Lower leg skin (tissue), 4 donors: ENCODE measurements at regions not wholly inside any gene's neighbourhood (a gene's known extent, or its start where the extent isn't known, plus 50 kb on each side); places are given as distances from the start of the nearest gene placed in this dataset.

Experiments
- DNase-seq, 2 donors: peaks; one replicate each; pipeline ENCODE4 v3.0.0-alpha.2; 2019; ENCODE audit warnings: low spot score in 2 of 2
- H3K4me3 ChIP-seq: fragments of 200-600 bp; sonication (generic); 2 replicates; pipeline ENCODE4 v1.5.1; 2017; ENCODE audit warnings: mild to moderate bottlenecking, low read depth; ENCODE audit not compliant: poor library complexity, severe bottlenecking
- CTCF ChIP-seq, 3 donors: fragments of 450-650 bp; IDR thresholded peaks; one replicate each; pipeline ENCODE4 v1.5.1; 2016; ENCODE audit warnings: antibody characterized with exemption in 3 of 3, mild to moderate bottlenecking in 3 of 3, moderate library complexity in 2 of 3
- POLR2A ChIP-seq, 2 donors: fragments of 450-650 bp; IDR thresholded peaks; one replicate each; pipeline ENCODE4 v1.6.1; 2016 to 2017; ENCODE audit warnings: antibody characterized with exemption in 2 of 2, mild to moderate bottlenecking in 1 of 2, moderate library complexity in 1 of 2
- WGBS, 2 donors: methylation state at CpG; one replicate each; pipeline ENCODE4 v1.1.5; 2018; 5-methylcytosine and 5-hydroxymethylcytosine counted together
- intact Hi-C: fragments of 100-400 bp; cut with DNase I; formaldehyde crosslinking; loops from one replicate; pipeline ENCODE4 v1.15.0; 2023; ENCODE audit warnings: low total_unique reads

- TF ChIP-seq POLR2A (IDR thresholded peaks at IDR 0.05) (no peak), CTCF (IDR thresholded peaks at IDR 0.05) (no peak)
- no peak for DNase-seq
- 26 to 36% methylated on average over 1 of the region's 1 CpG for WGBS, 2 donors
- H3K4me3 ChIP-seq: no peak overlapping the region
- intact Hi-C loops: no loop called here
Observed at GRCh38 chr1:25084407-25084806, 147.9 kb downstream of the SYF2 start.

- intact Hi-C loops: no loop called here
- TF ChIP-seq CTCF (IDR thresholded peaks at IDR 0.05): no peak
- no peak overlapping the region for H3K4me3 ChIP-seq
- WGBS, 2 donors: 77 to 78% methylated on average over 20 of the region's 20 CpGs
- DNase-seq: no peak
Observed at GRCh38 chr1:25083481-25084345, 148.6 kb downstream of the SYF2 start.

- TF ChIP-seq CTCF (IDR thresholded peaks at IDR 0.05) (no peak), POLR2A (IDR thresholded peaks at IDR 0.05) (no peak)
- intact Hi-C loops: no loop called here
- H3K4me3 ChIP-seq: no peak overlapping the region
- 89 to 90% methylated on average over 5 of the region's 5 CpGs for WGBS, 2 donors
- DNase-seq: no peak
Observed at GRCh38 chr1:25082995-25083394, 149.3 kb downstream of the SYF2 start.

GRCh38 chr1:25082216-25082899, 149.9 kb downstream of the SYF2 start:
- no peak for DNase-seq
- WGBS, 2 donors: 84 to 89% methylated on average over 24 to 25 of the region's 25 CpGs
- H3K4me3 ChIP-seq: no peak overlapping the region
- TF ChIP-seq POLR2A (IDR thresholded peaks at IDR 0.05): no peak
- TF ChIP-seq CTCF (IDR thresholded peaks at IDR 0.05): no peak
- intact Hi-C loops: no loop called here

GRCh38 chr1:25081496-25081895, 150.8 kb downstream of the SYF2 start:
- intact Hi-C loops: no loop called here
- TF ChIP-seq CTCF (IDR thresholded peaks at IDR 0.05) (no peak), POLR2A (IDR thresholded peaks at IDR 0.05) (no peak)
- no peak for DNase-seq
- WGBS, 2 donors: 74 to 88% methylated on average over 2 of the region's 2 CpGs
- no peak overlapping the region for H3K4me3 ChIP-seq
